Stimulated activated CD8-positive, alpha-beta memory T cell treated with anti-CD3 and anti-CD28 coated beads, Interleukin-15, amount 100 ng/mL, for 48 hours (primary cell): ENCODE measurements at regions not wholly inside any gene's neighbourhood (a gene's known extent, or its start where the extent isn't known, plus 50 kb on each side); places are given as distances from the start of the nearest gene placed in this dataset.
"Not testable (repeated sequence)": the region's sequence is repeated elsewhere in the genome, so short reads cannot be mapped to it uniquely, and the experiment has no call there.

Source experiments
- DNase-seq, 2 donors: peaks; one replicate each; pipeline ENCODE4 v3.0.0-alpha.2; 2020; ENCODE audit warnings: low read depth in 2 of 2

DNA sequence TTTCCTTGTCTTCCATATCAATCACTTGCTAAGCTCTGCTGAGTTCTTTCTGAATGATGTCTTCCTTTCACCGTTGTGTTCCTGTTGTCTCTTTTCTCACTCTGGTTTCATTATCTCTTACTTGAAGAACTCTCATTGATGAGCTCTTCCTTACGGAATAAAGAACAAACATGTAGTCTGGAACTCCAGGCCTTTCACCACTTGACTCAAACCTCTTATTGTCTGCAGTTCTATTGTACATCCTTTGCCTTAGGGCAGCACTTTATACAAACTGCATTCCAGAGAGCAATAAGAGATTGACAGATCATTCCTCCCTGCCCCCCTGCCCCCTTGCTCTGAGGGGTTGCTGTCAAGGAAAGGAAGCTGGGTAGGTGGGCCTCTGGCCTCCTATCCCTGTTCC is 517.4 kb downstream of the TMEM135 start:
- DNase-seq, result no peak

DNA sequence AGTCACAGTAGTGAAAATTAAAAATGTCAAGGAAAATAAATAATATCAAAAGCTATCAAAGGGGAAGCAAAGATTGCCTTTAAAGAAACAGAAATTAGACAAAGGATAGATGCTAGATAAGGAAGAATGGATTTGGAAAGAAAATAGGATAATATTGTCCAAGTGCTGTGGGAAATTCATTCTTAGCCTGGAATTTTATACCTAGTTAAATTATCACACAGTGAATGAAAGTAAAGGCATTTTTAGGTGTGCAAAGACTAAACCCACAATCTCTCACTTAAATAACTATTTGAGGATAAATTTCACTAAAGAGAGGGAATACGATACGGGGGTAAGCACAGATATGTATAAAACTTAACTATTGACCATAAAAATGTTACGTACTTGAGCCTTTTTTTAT is 511.1 kb downstream of the TMEM135 start:
- no peak for DNase-seq

DNA sequence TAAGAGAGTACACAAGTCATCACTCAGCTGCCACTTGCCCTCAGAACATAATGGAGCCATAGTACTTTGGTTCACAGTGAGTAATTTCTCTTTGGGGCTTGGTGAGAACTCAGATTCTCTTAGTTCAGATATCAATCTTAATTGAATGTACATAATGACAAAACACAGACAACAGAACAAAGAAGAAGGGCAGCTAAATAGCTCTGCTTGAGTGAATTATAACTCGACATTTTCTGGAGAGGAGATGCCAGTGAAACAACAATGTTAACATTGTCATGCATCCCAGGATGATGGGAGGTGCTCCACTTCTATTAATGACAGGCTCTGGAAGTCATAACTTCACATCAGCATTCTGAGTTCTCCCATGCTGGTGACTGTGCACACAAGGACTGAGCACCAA is 508.1 kb downstream of the TMEM135 start:
- DNase-seq, result no peak

DNA sequence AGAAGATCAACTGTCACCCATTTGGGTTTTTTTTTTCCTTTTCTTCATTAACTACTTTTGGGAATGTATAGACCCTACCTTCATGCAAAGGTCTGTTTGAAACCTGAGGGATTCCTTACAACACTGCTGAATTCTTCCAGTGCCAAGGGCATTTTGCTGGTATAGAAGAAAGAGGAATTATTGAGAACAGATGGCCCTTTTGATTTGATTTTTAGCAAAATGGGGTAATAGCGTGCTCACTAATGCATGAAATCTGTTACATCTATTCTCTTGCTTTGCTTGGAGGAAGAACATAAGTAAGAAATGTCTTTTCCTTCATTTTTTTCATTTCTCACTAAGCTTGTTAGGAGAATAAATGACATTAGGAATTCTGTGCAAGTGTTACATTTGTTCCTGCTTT is 501.9 kb downstream of the TMEM135 start:
- DNase-seq, result no peak

DNA sequence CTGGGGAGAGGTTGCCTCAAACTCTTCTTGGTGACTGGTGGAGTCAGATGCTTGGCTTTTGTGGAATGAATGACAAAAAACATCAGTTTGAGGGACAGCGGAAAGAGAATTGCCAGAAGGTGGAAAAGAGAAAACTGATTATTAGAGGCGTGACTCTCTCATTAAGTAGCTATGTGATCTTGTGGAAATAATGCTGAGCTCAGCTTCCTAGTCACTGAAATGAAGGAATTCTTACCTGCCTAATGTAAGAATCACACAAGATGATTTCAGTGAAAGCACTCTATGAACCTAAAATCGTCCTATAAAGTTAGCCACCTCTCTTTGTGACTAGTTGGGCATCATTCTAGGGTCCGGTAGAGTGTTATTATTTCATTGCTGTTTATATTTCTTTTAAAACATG is 498.8 kb downstream of the TMEM135 start:
- DNase-seq, result no peak

DNA sequence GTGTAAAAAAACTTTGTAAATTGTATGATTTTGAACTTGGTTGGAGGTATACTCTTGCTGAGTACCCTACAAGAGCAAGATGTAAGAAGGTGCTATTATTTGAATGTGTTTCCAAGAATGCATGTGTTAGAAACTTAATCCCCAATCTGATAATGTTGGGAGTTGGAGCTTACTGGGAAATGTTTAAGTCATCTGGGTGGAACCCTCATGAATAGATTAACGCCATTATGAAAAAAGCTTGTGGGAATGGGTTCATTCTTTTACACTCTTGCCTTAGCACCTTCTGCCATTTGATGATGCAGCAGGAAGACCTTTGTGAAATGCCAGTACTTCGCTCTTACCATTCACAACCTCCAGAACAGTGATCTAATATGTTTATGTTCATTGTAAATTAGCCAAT is 498.3 kb downstream of the TMEM135 start:
- no peak for DNase-seq

DNA sequence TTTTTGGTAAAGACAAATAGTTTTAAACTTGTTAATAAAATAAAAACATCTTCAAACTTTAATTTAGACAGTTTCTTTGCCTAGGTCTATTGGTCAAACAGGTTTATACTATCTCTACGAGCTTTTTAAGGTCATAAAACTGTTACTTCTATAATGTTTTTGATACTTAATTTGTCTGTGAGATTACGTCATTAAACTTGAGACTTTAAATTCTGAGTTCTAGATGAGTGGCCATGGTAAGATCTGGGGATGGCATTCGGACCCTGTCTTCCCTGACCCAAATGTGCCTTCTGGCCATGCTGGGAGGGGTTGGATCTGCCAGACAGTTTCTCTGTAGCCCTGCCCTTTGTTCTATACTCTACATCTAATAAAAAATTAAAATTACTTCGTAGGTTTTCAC is 497.8 kb downstream of the TMEM135 start:
- DNase-seq, result no peak

DNA sequence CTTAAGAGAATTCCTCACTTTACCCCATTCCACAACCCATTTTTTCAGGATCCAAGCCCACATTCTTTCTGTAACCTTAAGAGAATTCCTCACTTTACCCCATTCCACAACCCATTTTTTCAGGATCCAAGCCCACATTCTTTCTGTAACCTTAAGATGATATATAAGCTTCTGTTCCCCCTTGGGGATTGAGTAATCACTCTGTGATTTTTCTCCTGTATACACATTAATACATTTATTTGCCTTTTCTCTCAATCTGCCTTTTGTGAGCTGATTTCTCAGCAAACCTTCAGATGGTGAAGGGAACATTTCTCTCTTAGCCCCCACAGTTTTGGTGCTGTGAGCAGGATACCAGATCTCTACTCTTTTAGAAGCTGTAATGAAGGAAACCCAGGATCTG is 494.1 kb downstream of the TMEM135 start:
- DNase-seq, result not testable (repeated sequence)

DNA sequence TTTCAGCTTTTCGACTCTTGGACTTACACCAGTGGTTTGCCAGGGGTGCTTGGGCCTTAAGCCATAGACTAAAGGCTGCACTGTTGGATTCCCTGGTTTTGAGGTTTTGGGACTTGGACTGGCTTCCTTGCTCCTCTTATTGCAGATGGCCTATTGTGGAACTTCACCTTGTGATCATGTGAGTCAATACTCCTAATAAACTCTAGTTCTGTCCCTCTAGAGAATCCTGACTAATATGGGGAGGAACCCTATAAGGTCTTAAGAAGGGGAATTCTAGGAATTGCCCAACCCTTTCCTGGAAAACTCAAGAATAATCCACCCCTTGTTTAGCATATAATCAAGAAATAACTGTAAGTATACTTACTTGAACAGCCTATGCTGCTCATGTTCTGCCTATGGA is 491.8 kb downstream of the TMEM135 start:
- no peak for DNase-seq

DNA sequence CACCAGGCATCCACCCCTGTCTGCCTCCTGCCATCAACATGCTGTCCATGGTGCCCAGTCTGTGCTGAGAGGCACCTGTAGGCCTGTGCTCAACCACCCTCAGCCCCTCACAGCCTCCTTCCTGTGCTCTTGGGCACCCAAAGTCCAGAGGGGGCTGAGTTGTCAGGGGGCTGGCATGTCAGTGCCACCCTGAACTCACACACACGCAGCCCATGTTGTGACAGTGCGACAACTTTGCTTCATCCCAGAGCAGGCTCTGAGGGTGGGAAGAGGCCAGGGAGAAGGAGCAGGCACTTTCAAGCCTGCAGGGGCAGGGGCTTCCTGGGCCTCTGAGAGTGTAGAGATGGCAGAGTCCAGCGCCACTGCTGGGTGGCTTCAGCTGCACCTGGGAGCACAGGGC is 491.0 kb downstream of the TMEM135 start:
- no peak for DNase-seq

DNA sequence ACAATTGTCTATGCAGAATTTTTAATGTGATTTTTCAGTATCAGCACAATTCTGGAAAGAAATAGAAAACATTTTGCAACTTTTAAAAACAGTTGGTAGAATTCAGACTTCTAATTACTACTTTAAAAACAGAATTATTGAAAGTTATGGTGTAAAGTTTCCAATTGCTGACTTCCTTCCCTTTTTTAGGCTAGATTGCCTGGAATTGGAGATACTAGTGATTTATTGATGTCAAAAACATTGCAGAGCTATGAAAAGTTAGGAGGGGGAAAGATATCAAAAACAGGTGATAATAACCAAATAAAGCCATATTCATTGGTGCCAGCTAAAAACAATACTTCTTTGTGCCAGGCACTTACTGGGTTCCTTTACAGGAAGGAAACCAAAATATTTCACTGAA is 485.5 kb downstream of the TMEM135 start:
- DNase-seq, result no peak

DNA sequence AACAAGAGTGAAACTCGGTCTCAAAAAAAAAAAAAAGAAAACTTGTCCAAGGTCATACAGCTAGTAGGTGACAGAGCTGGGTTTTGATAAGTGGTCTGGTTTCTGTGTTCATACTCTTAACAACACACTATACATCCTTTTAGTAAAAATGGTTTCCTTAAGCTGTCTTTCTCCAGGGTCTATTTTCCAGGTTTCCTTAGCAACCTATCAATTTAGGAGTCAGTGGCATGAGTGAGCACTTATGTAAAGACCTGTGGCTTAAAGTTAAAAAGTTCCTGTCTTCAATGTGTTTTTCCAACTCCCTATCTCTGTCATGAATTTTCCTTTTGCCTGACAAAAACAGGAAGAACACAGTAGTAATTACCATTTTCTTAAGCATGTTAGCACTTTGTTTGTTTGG is 480.5 kb downstream of the TMEM135 start:
- DNase-seq, result no peak

DNA sequence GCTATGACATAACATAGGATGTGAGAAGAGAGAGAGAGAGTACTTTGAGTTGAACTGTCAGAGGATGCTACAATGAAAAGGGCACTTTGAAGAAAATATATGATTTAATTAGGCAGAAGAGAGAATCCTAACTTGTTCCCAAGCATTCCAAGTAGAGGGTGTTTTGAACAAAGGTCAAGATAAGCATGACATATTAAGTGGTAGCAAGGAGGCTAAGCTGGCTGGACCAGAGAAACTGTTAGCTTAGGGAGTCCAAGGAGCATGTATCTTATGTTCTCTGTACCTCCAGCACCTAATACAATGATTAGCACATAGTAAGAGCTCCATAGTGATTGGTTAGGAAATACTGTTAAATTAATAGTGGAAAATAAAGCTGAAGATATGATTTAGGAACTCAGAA is 479.6 kb downstream of the TMEM135 start:
- DNase-seq, result no peak

DNA sequence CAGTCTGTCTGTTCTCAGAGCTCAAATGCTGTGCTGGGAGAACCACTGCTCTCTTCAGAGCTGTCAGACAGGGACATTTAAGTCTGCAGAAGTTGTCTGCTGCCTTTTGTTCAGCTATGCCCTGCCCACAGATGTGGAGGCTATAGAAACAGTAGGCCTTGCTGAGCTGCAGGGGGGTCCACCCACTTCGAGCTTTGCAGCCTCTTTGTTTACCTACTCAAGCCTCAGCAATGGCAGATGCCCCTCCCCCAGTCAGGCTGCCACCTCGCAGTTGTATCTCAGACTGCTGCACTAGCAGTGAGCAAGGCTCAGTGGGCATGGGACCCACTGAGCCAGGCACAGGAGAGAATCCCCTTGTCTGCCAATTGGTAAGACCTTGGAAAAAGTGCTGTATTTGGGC is 470.0 kb downstream of the TMEM135 start:
- not testable (repeated sequence) for DNase-seq

DNA sequence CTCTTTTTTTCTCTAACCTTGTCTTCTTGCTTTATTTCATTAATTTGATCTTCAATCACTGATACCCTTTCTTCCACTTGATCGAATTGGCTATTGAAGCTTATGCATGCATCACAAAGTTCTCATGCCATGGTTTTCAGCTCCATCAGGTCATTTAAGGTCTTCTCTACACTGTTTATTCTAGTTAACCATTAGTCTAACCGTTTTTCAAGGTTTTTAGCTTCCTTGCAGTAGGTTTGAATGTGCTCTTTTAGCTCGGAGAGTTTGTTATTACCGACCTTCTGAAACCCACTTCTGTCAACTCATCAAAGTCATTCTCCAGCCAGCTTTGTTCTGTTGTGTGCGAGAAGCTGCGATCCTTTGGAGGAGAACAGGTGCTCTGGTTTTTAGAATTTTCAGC is 469.2 kb downstream of the TMEM135 start:
- not testable (repeated sequence) for DNase-seq

DNA sequence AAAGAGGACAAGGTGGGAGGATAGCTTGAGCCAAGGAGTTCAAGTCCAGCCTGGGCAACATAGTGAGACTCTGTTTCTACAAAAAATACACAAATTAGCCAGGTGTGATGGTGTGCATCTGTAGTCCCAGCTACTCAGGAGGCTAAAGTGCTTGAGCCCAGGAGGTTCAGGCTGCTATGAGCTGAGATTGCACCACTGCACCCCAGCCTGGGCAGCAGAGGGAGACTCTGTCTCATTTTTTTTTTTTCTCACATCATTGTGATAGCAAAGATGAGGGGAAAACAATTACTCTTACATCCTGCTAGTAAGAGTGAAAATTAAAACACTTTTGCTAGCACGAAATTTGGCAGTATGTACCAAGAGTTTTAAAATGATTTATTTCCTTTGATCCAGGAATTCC is 463.7 kb downstream of the TMEM135 start:
- DNase-seq, result no peak

DNA sequence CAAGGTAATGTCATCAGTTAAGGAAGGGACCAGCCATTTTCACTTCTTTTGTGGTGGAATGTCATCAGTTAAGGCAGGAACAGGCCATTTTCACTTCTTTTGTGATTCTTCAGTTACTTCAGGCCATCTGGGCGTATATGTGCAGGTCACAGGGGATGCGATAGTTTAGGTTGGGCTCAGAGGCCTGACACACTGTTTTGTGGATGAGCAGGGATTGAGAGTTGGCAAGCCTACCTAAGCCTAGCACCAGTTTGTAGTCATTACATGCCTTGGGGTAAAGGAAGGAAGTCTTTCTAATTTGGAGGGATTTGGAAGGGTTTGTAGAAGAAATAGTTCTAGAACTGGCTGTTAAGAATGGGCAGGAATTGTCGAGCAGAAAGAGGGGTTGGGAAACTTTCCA is 457.2 kb downstream of the TMEM135 start:
- DNase-seq, result not testable (repeated sequence)

DNA sequence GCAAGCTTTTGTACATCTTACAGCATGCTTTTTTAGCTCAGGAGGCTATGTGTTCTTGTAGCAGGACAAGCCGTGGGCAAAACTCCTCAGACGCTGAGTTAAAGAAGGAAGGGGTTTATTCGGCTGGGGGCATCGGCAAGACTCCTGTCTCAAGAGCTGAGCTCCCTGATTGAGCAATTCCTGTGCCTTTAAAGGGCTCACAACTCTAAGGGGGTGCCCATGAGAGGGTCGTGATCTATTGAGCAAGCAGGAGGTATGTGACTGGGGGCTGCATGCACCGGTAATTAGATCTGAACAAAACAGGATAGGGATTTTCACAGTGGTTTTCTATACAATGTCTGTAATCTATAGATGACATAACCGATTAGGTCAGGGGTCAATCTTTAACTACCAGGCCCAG is 456.3 kb downstream of the TMEM135 start:
- not testable (repeated sequence) for DNase-seq

DNA sequence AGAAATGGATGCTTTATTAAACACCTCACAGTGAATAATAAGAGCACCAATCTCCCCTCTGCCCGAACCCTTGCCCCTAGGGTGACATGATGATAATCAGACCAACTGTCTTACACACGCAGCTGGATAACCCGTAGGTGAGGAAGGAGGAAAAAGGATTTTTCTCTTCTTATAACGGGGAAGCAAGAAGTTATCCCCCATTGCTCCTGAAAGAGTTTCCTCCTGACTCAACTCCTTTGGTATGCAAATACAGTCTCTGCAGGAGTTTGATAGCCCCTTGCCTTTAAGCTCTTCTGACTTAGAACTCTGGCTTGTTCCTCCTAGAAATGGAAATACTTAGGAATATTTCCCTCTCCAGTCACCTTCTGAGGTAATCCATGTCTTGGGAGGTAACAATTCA is 455.8 kb downstream of the TMEM135 start:
- no peak for DNase-seq

DNA sequence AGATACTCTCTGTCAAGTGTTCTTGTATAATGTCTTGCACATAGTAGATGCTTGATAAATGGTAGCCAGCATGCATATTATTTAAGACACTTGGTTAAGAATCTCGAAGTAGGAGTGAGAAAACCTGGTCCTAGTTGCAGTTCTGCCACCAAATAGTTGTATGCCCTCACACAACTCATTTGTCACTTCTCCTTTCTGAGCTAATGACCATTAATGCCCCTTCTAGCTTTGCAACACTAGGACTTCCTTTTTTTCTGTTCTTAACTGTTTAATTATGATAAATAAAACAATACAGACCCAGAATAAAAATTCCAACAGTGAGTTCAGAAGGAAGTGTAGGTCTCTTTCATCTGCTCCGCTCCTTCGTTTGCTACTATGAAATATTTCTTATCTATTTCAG is 453.6 kb downstream of the TMEM135 start:
- DNase-seq, result no peak

DNA sequence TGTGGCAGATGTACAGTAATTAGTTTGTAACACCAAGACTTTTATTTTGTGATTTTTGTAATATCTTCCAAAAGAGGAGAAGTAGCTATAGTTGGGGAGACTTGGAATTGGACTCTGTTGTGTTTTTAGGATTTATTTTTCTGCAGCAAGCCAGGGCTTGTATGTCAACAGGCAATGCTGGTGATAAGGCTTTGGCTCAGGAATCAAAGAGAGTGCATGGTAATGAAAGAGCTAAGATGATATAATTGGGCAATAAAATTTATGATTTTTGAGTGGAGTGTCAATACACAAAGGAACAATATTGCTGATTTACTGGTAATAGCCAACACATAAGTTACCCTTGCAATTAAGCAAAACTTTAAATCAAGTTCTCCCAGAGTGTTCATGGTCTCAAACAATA is 452.9 kb downstream of the TMEM135 start:
- DNase-seq, result no peak

DNA sequence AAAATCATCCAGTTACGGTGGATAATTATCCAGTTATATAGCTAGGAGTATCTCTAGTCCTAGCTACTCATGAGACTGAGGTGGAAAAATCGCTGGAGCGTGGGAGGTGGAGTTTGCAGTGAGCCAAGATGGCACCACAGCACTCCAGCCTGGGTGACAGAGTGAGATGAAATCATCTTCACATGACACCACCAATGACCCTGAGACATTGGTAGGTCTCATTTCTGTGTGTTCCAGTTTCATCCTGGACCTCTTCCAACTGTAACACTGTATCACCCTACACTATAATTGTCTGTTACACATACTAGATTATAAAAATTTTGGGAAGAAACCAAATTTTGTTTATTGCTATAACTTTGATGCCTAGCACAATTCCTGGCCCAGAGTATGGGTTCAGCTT is 446.8 kb downstream of the TMEM135 start:
- no peak for DNase-seq

DNA sequence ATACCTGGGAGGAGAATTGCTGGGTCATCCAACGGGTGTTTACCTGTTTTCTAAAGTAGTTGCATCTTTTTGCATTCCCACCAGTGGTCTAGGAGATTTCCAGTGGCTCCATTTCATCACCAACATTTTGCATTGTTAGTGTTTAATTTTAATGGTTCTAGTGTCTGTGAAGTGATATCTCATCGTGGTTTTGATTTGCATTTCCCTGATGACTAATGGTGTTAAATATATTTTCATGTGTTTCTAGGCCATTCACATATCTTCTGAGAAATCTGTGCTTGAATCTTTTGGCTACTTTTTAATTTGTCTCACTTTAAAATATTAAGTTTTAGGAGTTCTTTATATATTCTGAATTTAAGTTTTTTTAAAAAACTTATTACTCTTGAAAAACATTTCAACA is 439.6 kb downstream of the TMEM135 start:
- DNase-seq, result no peak

DNA sequence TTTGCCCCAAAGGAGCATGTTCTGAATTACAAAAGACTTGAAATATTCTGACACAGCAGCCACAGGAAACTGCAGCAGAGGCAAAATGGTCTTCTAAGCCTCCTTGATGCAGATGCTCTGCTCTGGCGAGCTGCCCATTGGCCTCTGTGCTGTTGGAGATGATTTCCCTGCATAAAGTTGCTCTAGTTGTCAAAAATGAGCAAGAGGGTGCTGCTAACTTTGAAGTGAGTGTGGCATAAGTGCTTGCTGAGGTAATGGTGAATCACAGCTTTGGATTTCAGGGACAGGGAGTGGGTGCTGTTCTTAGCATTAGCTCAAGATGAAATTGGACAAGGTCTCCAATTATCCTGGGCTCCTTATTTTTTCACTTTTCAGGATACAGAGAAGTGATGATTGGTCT is 435.4 kb downstream of the TMEM135 start:
- no peak for DNase-seq

DNA sequence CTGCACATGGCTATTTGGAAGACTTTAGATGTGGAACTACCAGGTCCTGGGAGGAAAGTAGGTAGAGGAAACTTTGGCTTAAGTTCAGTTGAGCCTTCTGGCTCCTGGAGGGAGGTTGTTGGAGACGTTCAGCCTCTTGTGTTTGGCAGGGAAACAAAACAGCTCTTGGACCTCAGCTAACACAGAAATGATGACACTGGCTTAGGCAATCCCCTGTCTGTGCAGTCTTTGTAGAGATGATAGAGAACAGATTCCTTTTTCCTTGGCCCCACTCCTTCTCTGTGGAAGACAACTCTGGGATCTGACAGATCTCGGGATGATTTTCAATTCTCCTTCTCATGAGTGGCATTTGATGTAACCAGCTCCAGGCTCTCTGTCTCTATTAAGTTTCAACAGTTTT is 428.5 kb downstream of the TMEM135 start:
- DNase-seq, result no peak
